IPS-NIHi7 (cell line): ENCODE measurements at regions not wholly inside any gene's neighbourhood (a gene's known extent, or its start where the extent isn't known, plus 50 kb on each side); places are given as distances from the start of the nearest gene placed in this dataset.
"Not testable (repeated sequence)": the region's sequence is repeated elsewhere in the genome, so short reads cannot be mapped to it uniquely, and the experiment has no call there.

Experiments used
- DNase-seq: peaks from one replicate; pipeline ENCODE4 v3.0.0; 2012; ENCODE audit warnings: mixed read lengths; ENCODE audit errors: extremely low spot score

DNA sequence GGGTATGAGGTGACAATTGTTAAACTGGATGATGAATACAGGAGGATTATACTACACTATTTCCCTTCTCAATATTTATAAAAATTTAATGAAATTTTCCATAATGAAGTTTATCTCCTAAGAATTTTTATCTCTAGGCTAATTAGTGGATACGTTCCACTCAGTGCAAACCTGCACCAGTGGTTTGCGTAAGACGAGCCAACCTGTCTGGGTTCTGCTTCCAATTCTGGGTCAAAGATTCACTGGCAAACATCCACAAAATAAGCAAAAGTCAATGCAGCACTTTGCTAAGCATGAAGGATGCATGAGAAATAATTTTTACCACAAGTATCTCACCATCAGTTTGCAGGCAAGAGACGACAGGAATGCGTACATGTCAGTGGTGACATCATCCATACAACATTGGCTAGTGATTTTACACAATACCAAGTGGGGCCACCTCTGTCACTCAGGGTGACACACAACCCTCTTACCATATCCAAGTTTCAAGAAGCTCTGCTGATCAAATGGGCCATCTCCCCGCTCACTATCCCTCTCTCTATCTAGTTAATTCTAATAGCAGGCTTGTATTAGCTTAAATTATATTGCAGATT is 51.7 kb downstream of the FAM50B start:
- no peak for DNase-seq

DNA sequence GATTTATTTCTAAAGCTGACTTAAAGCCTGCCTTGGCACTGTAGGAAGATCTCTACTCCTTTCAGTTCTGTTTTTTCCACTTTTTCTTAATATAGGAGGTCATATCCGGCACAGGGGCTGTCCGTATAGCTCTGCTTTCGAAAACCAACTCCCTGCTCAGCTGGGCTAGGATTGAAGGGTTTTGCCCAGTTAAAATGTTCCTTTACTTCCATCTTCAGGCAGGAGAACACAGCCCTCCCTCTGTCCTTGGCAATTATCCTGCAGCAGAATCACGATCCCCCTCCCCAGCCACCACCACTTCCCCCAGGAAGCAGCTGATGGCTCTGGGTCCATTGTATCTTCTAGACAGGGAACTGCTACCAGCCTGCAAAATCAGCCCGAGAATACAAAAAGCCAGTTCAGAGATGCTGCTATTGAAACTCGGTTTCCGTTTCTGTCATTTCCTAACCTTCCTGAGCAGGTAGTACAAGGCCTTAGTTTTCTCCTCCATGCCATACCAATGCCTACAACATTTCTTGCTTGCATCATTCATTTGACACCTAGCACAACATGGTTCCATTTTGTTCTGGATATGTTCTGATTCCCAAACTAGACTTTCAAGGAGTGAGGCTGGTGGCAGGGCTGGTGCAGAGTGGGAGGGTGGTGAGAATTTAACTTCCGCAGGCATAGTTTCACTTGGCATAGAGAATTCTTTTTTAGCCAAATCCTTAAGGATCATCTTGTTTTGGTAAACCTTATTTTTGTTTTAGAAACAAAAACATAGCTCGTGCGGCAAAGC is 53.9 kb downstream of the FAM50B start:
- no peak for DNase-seq

- DNase-seq: no peak
Observed at GRCh38 chr6:3904518-3904917, 55.3 kb downstream of the FAM50B start.

DNA sequence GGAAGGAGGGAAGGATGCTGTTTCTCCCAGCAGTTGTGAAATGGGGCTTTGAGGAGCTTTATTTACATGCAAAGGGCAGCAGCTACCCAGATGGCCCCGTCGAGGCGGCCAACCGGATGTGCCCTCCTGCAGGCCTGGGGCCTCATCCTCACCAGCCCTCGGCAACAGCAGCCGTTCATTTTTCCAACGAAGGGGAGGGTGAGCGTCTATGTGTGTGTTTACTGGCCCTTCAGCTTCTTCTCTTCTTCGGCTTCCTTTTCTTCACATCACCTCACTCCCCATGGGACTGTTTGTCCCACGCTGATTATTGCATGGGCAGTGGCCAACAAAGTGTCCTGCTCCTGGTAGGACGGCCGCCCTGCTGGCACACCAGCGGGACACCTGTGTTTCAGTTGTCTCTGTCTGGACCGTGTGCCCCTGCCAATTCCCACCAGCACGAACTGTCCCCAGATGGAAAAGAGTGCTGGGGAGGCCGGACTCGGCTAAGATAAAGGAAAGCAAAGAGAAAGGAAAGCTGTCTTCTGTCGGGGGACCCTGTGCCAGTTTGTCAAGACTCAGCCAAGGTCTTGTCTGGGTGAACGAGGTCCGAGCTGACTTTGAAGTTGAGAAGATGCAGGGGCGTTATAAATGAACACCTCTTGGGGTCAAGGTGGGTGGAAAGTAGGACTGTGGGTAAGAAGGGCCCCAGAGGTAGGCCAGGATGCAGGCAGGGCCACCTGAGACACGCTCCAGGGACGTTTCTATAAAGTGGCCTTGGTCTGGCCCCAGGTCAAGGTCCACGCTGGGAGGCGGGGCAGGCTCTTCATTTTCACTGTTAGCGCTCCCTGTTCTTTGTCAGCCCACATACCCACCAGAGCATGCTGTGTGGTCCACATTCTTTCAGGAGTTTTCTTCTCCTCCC is 57.0 kb downstream of the FAM50B start:
- peak; percentile 46 for DNase-seq

GRCh38 chr6:3906846-3907151 is 57.6 kb downstream of the FAM50B start:
- no peak for DNase-seq

- DNase-seq: no peak
Observed at GRCh38 chr6:3908223-3908622, 59.0 kb downstream of the FAM50B start.

DNA sequence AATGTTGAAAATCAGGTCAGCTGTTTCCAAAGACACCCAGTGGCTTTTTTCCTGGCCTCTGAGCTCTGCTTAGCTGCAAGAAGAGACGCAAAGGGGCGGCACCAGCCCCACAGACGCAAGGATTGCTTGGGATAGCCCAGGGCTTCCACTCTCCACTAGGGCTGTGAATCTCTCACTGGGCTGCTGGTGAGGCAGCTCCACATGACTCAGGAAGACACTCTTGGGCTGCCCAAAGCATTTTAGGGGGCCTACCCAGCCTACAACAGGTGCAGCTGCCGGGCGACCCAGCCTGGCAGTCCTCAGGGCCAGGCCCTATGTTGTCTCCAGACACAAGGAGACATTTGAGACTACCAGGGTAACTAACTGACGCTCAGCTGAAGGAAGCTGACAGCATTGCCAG is 59.8 kb downstream of the FAM50B start:
- DNase-seq: no peak

DNA sequence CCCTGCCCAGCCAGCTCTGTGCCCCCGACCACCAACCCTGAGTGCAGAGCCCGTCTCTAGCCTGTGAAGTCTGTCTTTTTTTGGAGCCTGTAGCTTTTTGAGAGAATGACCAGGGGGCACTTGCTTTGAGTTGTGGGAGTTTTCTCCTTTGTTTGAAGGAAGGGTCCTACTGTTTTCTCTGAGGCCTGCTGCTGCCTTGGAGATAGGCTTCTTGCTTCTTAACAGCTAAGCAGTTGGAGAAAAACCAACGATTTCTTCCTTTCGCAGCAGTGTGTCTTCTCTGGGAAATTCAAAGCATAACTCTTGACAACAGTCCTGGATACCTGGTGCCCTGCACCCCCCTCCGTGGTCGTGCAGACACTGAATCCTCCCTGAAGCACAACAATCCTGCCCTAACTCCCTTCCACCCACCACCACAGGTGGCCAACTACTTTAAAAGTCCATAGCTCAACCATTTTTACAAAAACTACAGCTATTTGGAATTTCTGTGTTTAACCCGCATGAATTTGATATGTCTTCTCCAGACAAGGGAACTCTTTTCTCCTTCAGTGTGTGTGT is 61.0 kb downstream of the FAM50B start:
- DNase-seq: no peak

DNA sequence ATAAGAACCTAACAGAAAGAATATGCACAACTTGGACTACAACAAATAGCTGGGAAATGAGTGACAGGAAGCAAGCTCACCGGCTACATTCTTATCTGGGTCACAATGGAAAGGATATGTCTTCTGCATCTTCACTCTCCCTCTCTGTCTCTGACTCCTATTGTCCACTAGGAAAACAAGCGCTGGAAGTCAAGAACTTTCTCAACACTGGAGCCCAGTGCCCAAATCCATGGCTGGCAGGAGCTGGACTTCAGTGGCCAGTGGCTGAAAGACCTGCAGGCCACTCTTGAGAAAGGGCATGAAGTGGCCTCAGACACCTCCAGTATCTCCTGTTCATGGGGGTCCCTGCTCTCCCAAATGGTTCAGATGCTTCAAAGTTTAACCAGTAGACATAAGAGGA is 62.0 kb downstream of the FAM50B start:
- no peak for DNase-seq

DNA sequence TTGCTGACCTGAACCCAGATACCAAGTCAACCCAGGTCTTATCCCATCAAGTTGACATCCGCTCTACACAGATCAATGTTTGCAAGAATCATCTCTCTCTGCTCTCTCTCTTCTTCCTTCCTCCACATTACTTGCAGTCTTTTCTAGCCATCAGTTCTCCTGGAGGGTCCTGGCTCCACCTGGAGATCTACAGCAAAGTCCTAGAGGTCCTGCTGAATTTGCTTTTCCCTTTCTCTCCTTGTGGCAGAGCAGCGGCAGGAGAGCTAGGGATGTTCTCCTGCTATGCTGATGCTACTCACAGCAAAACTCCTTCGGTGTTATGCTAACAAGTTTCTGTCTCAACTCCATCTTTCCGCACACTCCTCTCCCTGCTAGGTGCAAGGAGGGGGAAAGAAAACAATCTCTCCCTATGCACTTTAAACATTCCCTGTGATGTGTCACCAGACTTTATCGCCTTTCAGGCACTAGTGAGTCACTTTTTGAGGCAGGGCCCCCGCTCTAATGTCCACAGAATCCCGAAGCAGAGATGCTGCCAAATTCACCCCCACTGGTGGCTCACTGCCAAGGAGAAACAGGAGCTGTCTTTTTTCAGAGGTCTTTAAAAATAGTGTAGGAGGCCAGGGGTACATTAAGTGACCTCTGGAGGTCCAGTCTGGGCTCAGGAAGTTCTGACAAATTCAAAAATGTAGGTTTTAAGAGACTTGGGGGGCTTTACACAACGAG is 62.6 kb downstream of the FAM50B start:
- no peak for DNase-seq

- no peak for DNase-seq
Observed at GRCh38 chr6:3912361-3913076, 63.3 kb downstream of the FAM50B start.

DNA sequence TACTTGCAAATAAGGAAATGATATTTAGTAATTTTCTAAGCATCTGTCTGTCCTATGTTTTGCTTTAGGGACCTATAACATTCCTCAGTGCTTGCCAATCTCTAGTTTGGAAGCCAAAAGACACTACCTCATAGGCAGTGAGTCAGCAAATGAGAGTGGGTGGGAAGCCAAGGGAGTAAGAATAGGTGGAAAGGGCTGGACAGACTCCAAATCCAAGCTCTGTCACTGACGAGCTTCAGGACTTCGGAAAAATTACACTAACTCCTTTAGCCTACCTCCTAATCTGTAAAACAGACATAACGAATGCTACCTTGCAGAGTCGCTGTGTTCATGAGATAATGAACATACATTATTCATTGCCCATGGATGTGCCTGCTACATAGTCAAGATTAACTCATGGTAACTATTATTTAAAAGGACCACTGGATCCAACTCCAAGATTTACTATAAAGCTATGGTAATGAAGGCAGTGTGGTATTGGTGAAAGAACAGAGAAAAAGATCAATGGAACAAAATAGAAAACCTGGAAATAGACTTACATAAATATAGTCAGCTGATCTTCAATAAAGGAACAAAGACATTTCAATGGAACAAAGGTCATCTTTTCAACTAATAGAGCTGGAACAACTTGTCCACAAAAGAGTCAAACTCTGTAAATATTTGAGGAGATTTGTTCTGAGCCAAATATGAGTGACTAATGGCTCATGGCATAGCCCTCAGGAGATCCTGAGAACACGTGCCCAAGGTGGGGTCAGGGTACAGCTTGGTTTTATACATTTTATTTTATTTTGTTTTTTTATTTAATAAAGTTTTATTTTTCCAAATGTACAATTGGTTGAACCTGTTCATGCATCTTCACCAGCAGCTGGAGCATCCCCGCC is 64.1 kb downstream of the FAM50B start:
- no peak for DNase-seq

- no peak for DNase-seq
Observed at GRCh38 chr6:3913958-3914337, 64.8 kb downstream of the FAM50B start.

GRCh38 chr6:3915076-3915791 is 66.1 kb downstream of the FAM50B start:
- DNase-seq: no peak

DNA sequence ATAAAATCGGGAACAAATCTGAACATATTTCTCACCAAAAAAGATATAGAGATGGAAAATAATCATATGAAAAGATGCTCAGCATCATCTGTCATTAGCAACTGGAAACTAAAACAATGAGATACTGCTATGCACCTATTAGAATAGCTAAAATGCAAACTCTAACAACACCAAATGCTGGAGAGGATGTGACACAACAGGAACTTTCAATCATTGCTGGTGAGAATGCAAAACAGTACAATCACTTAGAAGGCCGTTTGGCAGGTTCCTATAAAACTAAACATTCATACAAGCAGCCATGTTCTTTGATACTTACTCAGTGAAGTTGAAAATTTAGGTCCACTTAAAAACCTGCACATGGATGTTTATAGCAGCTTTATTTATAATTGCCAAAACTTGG is 67.0 kb downstream of the FAM50B start:
- no peak for DNase-seq

GRCh38 chr6:3916749-3917148 is 67.6 kb downstream of the FAM50B start:
- DNase-seq: not testable (repeated sequence)

DNA sequence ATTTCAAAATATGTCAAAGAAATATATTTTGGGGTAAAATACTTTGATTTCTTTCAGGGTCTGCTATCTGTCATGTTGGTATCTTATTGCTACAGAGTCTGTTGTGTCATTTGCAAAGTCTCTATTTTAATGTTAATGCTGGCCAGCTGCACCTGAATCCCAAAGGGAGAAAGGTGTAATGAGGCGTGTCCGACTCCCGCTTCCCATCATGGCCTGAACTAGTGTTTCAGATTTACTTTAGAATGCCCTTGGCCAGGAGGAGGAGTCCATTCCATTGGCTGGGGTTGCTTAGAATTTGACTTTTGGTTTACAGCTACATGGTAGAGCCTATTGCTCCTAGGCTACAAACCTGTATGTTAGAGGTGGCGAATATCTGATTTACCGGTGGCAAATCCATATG is 69.3 kb downstream of the FAM50B start:
- no peak for DNase-seq

DNA sequence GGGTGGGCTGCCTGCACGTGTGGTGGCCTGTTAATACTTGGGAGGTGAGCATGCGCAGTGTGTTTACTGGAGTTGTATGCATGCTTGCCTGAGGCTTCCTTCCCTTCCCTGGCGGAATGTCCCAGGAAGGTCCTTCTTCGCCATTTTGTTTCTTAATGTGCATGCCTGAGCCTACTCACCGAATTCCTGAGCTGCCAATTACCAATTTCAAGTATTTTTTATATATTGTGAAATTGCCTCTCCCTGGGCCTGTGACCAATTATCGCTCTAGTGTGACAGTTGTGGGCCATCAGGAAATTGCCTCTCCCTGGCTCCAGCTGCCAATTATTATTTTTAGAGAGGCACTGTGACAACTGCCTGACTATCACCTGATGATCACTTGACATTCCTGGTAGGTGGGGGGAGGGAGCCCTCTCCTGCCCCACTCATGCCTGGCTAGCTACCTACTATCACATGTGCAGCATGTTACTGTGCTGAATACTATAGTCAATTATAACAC is 70.0 kb downstream of the FAM50B start:
- no peak for DNase-seq

- DNase-seq: no peak
Observed at GRCh38 chr6:3919849-3920248, 70.7 kb downstream of the FAM50B start.
